Mesendoderm (in vitro differentiated cells): ENCODE measurements at regions not wholly inside any gene's neighbourhood (a gene's known extent, or its start where the extent isn't known, plus 50 kb on each side); places are given as distances from the start of the nearest gene placed in this dataset.

Experiments
- DNase-seq: peaks from one replicate; pipeline ENCODE4 v3.0.0; 2013
- H2AK5ac ChIP-seq: 2 replicates; pipeline ENCODE4 v1.6.1; 2013; ENCODE audit warnings: low read length, inconsistent platforms
- H2BK120ac ChIP-seq: 2 replicates; pipeline ENCODE4 v1.6.1; 2013; ENCODE audit warnings: low read depth, mild to moderate bottlenecking, low read length, moderate library complexity, mixed read lengths
- H2BK15ac ChIP-seq: replicated peaks from 2 replicates; pipeline ENCODE4 v1.6.1; 2013; ENCODE audit warnings: low read depth, mild to moderate bottlenecking, moderate library complexity
- H2BK5ac ChIP-seq: 2 replicates; pipeline ENCODE4 v1.6.1; 2013; ENCODE audit warnings: low read length, inconsistent platforms
- H3K18ac ChIP-seq: 2 replicates; pipeline ENCODE4 v1.6.1; 2013; ENCODE audit warnings: mild to moderate bottlenecking, low read length, mixed read lengths
- H3K23ac ChIP-seq: one replicate; pipeline ENCODE4 v1.6.1; 2013; ENCODE audit warnings: low read length
- H3K27ac ChIP-seq: 2 replicates; pipeline ENCODE4 v1.5.1; 2013; ENCODE audit warnings: low read depth, mild to moderate bottlenecking, inconsistent platforms, low read length, moderate library complexity
- H3K27me3 ChIP-seq: 2 replicates; pipeline ENCODE4 v1.6.1; 2013; ENCODE audit warnings: low read length, control low read depth, mild to moderate bottlenecking, inconsistent platforms; ENCODE audit not compliant: insufficient read depth, poor library complexity
- H3K36me3 ChIP-seq: 2 replicates; pipeline ENCODE4 v1.6.1; 2013; ENCODE audit warnings: low read length, inconsistent platforms; ENCODE audit not compliant: control insufficient read depth, insufficient read depth
- H3K4ac ChIP-seq: one replicate; pipeline ENCODE4 v1.6.1; 2013; ENCODE audit warnings: low read depth, mild to moderate bottlenecking, low read length, moderate library complexity
- H3K4me1 ChIP-seq: 2 replicates; pipeline ENCODE4 v1.6.1; 2013; ENCODE audit warnings: low read depth, low read length, inconsistent platforms; ENCODE audit not compliant: control insufficient read depth
- H3K4me2 ChIP-seq: 2 replicates; pipeline ENCODE4 v1.6.1; 2013; ENCODE audit warnings: low read length
- H3K4me3 ChIP-seq: 2 replicates; pipeline ENCODE4 v1.5.1; 2013; ENCODE audit warnings: mild to moderate bottlenecking, low read length
- H3K56ac ChIP-seq: one replicate; pipeline ENCODE4 v1.6.1; 2013; ENCODE audit warnings: low read length
- H3K79me1 ChIP-seq: 2 replicates; pipeline ENCODE4 v1.6.1; 2013; ENCODE audit warnings: low read length, inconsistent platforms
- H3K79me2 ChIP-seq: 2 replicates; pipeline ENCODE4 v1.6.1; 2013; ENCODE audit warnings: mild to moderate bottlenecking, low read length; ENCODE audit not compliant: control insufficient read depth, insufficient read depth
- H3K9ac ChIP-seq: 2 replicates; pipeline ENCODE4 v1.6.1; 2013; ENCODE audit warnings: low read length, inconsistent platforms
- H4K5ac ChIP-seq: one replicate; pipeline ENCODE4 v1.6.1; 2013; ENCODE audit warnings: low read length
- H4K8ac ChIP-seq: one replicate; pipeline ENCODE4 v1.6.1; 2013; ENCODE audit warnings: low read depth, mild to moderate bottlenecking, control low read depth, low read length, moderate library complexity
- WGBS: extraction: QIAGEN DNeasy Blood & Tissue Kit; methylation state at CpG from one replicate; pipeline ENCODE4 v1.1.7; 2013; ENCODE audit warnings: low lambda C conversion rate, missing lambda C conversion rate; ENCODE audit not compliant: insufficient coverage; ENCODE audit errors: extremely low coverage; 5-methylcytosine and 5-hydroxymethylcytosine counted together

- Histone ChIP-seq H3K36me3 (no peaks in the 10 kb centered on the region), H2BK5ac (peak overlapping the region; percentile 77), H2BK120ac (peak overlapping the region; percentile 93), H3K27ac (peak overlapping the region; percentile 78), H4K5ac (no peak overlapping the region), H3K79me2 (no peaks in the 10 kb centered on the region), H3K4me2 (no peak overlapping the region), H3K79me1 (no peaks in the 10 kb centered on the region), H3K4me3 (no peak overlapping the region), H3K4me1 (peaks cover 3% of the 10 kb centered on the region), H3K56ac (peak overlapping the region; percentile 64), H3K4ac (peak overlapping the region; percentile 81), H3K9ac (no peak overlapping the region), H2BK15ac (no peak overlapping the region), H4K8ac (no peak overlapping the region), H3K18ac (peak overlapping the region; percentile 86), H2AK5ac (no peak overlapping the region), H3K23ac (no peak overlapping the region), H3K27me3 (no peaks in the 10 kb centered on the region)
- no CpG with 5 or more reads among the region's 3 CpGs for WGBS
- DNase-seq: no peak
Measured at GRCh38 chr20:60513141-60513540, 554.9 kb downstream of the CDH26 start.

GRCh38 chr20:60516442-60516841, 558.2 kb downstream of the CDH26 start:
- Histone ChIP-seq H3K56ac (no peak overlapping the region), H4K5ac (no peak overlapping the region), H2BK120ac (no peak overlapping the region), H3K36me3 (no peaks in the 10 kb centered on the region), H3K79me1 (no peaks in the 10 kb centered on the region), H3K4ac (no peak overlapping the region), H3K79me2 (no peaks in the 10 kb centered on the region), H4K8ac (no peak overlapping the region), H3K27me3 (no peaks in the 10 kb centered on the region), H3K4me1 (peaks cover 3% of the 10 kb centered on the region), H3K9ac (no peak overlapping the region), H2BK5ac (no peak overlapping the region), H3K23ac (no peak overlapping the region), H3K18ac (no peak overlapping the region), H3K4me3 (no peak overlapping the region), H2BK15ac (no peak overlapping the region), H3K4me2 (no peak overlapping the region), H2AK5ac (no peak overlapping the region), H3K27ac (no peak overlapping the region)
- DNase-seq: no peak
- no CpG with 5 or more reads among the region's 2 CpGs for WGBS

DNA sequence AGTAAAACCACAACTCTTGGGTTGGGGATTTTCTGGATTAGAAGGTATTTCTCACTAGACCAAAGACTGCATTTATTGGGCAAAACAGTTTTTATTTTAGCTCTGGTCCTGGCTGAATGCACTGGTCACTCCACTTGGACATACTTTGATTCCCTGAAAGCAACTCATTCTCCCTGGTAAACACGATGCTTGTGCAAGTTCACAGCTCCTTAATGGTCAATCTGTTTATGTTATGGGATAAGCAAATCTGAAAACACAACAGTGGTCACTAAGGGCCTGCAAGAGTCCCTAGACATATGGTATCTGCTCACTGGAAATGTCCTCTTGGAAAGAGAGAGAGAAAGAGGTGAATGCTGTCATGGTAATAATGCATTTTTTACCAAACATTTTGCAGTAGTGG, 559.8 kb downstream of the CDH26 start:
- no peaks in the 10 kb centered on the region for H3K36me3 ChIP-seq
- peaks cover 1% of the 10 kb centered on the region for H3K4me1 ChIP-seq
- H3K4ac ChIP-seq: no peak overlapping the region
- no peaks in the 10 kb centered on the region for H3K79me1 ChIP-seq
- no peak overlapping the region for H2BK5ac ChIP-seq
- no peak overlapping the region for H4K5ac ChIP-seq
- H4K8ac ChIP-seq: peak overlapping the region; percentile 76
- no peak overlapping the region for H2AK5ac ChIP-seq
- no peak overlapping the region for H3K23ac ChIP-seq
- no peak overlapping the region for H3K9ac ChIP-seq
- WGBS: no CpG with 5 or more reads among the region's 1 CpG
- H2BK120ac ChIP-seq: no peak overlapping the region
- no peak overlapping the region for H3K27ac ChIP-seq
- DNase-seq: no peak
- no peak overlapping the region for H3K4me3 ChIP-seq
- H3K27me3 ChIP-seq: no peaks in the 10 kb centered on the region
- H3K56ac ChIP-seq: no peak overlapping the region
- no peak overlapping the region for H3K18ac ChIP-seq
- H3K4me2 ChIP-seq: no peak overlapping the region
- H3K79me2 ChIP-seq: no peaks in the 10 kb centered on the region
- no peak overlapping the region for H2BK15ac ChIP-seq

GRCh38 chr20:60525397-60525796, 567.2 kb downstream of the CDH26 start:
- Histone ChIP-seq H3K27me3 (no peaks in the 10 kb centered on the region), H3K4ac (no peak overlapping the region), H3K4me1 (no peaks in the 10 kb centered on the region), H2BK120ac (no peak overlapping the region), H3K23ac (no peak overlapping the region), H3K4me3 (no peak overlapping the region), H3K9ac (no peak overlapping the region), H2BK15ac (no peak overlapping the region), H3K79me1 (no peaks in the 10 kb centered on the region), H2AK5ac (no peak overlapping the region), H4K5ac (no peak overlapping the region), H3K27ac (no peak overlapping the region), H3K79me2 (no peaks in the 10 kb centered on the region), H4K8ac (no peak overlapping the region), H3K18ac (no peak overlapping the region), H2BK5ac (no peak overlapping the region), H3K56ac (no peak overlapping the region), H3K36me3 (no peaks in the 10 kb centered on the region), H3K4me2 (no peak overlapping the region)
- WGBS: no CpG with 5 or more reads among the region's 2 CpGs
- no peak for DNase-seq

GRCh38 chr20:60527656-60528055, 569.4 kb downstream of the CDH26 start:
- Histone ChIP-seq H3K4me3 (no peak overlapping the region), H3K56ac (no peak overlapping the region), H4K5ac (no peak overlapping the region), H3K23ac (no peak overlapping the region), H3K9ac (no peak overlapping the region), H3K27ac (no peak overlapping the region), H2BK5ac (no peak overlapping the region), H3K27me3 (no peaks in the 10 kb centered on the region), H3K4ac (no peak overlapping the region), H2AK5ac (no peak overlapping the region), H2BK120ac (no peak overlapping the region), H3K79me1 (no peaks in the 10 kb centered on the region), H2BK15ac (no peak overlapping the region), H3K4me2 (no peak overlapping the region), H4K8ac (no peak overlapping the region), H3K36me3 (no peaks in the 10 kb centered on the region), H3K4me1 (no peaks in the 10 kb centered on the region), H3K18ac (no peak overlapping the region), H3K79me2 (no peaks in the 10 kb centered on the region)
- DNase-seq: peak; percentile 67
- WGBS: no CpG with 5 or more reads among the region's 7 CpGs

GRCh38 chr20:60528141-60528540, 569.9 kb downstream of the CDH26 start:
- H3K4me3 ChIP-seq: no peak overlapping the region
- H3K4me2 ChIP-seq: no peak overlapping the region
- no peak overlapping the region for H2BK5ac ChIP-seq
- H2AK5ac ChIP-seq: no peak overlapping the region
- H3K36me3 ChIP-seq: no peaks in the 10 kb centered on the region
- H3K18ac ChIP-seq: no peak overlapping the region
- no peaks in the 10 kb centered on the region for H3K4me1 ChIP-seq
- H2BK120ac ChIP-seq: no peak overlapping the region
- H3K56ac ChIP-seq: no peak overlapping the region
- H3K9ac ChIP-seq: no peak overlapping the region
- WGBS: no CpG with 5 or more reads among the region's 5 CpGs
- no peak overlapping the region for H3K27ac ChIP-seq
- H4K8ac ChIP-seq: no peak overlapping the region
- peak; percentile 8 for DNase-seq
- no peak overlapping the region for H4K5ac ChIP-seq
- no peak overlapping the region for H2BK15ac ChIP-seq
- no peak overlapping the region for H3K23ac ChIP-seq
- H3K4ac ChIP-seq: no peak overlapping the region
- no peaks in the 10 kb centered on the region for H3K79me1 ChIP-seq
- H3K27me3 ChIP-seq: no peaks in the 10 kb centered on the region
- H3K79me2 ChIP-seq: no peaks in the 10 kb centered on the region
